H9 (cell line): ENCODE measurements at regions not wholly inside any gene's neighbourhood (a gene's known extent, or its start where the extent isn't known, plus 50 kb on each side); places are given as distances from the start of the nearest gene placed in this dataset.

Experiments used
- DNase-seq: peaks from one replicate; pipeline ENCODE4 v3.0.0-alpha.2; 2017
- H2AFZ ChIP-seq: one replicate; pipeline ENCODE4 v1.6.1; 2013; ENCODE audit warnings: mild to moderate bottlenecking, low read length, control low read depth, moderate library complexity
- H2AK5ac ChIP-seq: 2 replicates; pipeline ENCODE4 v1.6.1; 2013; ENCODE audit warnings: low read length, control low read depth, mixed read lengths; ENCODE audit not compliant: insufficient read length
- H2BK120ac ChIP-seq: one replicate; pipeline ENCODE4 v1.6.1; 2013; ENCODE audit warnings: low read depth, mild to moderate bottlenecking, low read length, control low read depth, inconsistent platforms; ENCODE audit not compliant: poor library complexity, severe bottlenecking
- H2BK12ac ChIP-seq: 2 replicates; pipeline ENCODE4 v1.6.1; 2013; ENCODE audit warnings: low read length, control low read depth, mixed read lengths, low read depth; ENCODE audit not compliant: insufficient read length
- H2BK15ac ChIP-seq: 2 replicates; pipeline ENCODE4 v1.6.1; 2013; ENCODE audit warnings: low read depth, low read length, control low read depth
- H2BK20ac ChIP-seq: one replicate; pipeline ENCODE4 v1.6.1; 2013; ENCODE audit warnings: low read depth, mild to moderate bottlenecking, low read length, control low read depth, inconsistent platforms; ENCODE audit not compliant: poor library complexity, severe bottlenecking
- H2BK5ac ChIP-seq: 2 replicates; pipeline ENCODE4 v1.6.1; 2013; ENCODE audit warnings: low read length, control low read depth, mixed read lengths; ENCODE audit not compliant: insufficient read length
- H3K14ac ChIP-seq: 2 replicates; pipeline ENCODE4 v1.6.1; 2013; ENCODE audit warnings: low read length, control low read depth; ENCODE audit not compliant: insufficient read depth
- H3K18ac ChIP-seq: 2 replicates; pipeline ENCODE4 v1.6.1; 2013; ENCODE audit warnings: low read depth, mild to moderate bottlenecking, mixed read lengths, low read length, control low read depth; ENCODE audit not compliant: insufficient read length
- H3K23ac ChIP-seq: 2 replicates; pipeline ENCODE4 v1.6.1; 2013; ENCODE audit warnings: low read length, control low read depth, mixed read lengths, low read depth; ENCODE audit not compliant: insufficient read length
- H3K23me2 ChIP-seq: 2 replicates; pipeline ENCODE4 v1.6.1; 2013; ENCODE audit warnings: low read depth, mild to moderate bottlenecking, mixed read lengths, low read length, control low read depth; ENCODE audit not compliant: insufficient read length, poor library complexity, severe bottlenecking
- H3K27ac ChIP-seq: 2 replicates; pipeline ENCODE4 v1.5.1; 2013; ENCODE audit warnings: low read length, control low read depth, mixed read lengths, low read depth; ENCODE audit not compliant: insufficient read length
- H3K27me3 ChIP-seq: 2 replicates; pipeline ENCODE4 v1.6.1; 2013; ENCODE audit warnings: low read length, control low read depth, inconsistent platforms; ENCODE audit not compliant: insufficient read depth
- H3K4ac ChIP-seq: 2 replicates; pipeline ENCODE4 v1.6.1; 2013; ENCODE audit warnings: low read depth, mild to moderate bottlenecking, control low read depth, inconsistent platforms, low read length, moderate library complexity
- H3K4me1 ChIP-seq: 2 replicates; pipeline ENCODE4 v1.6.1; 2013; ENCODE audit warnings: low read length, control low read depth, inconsistent platforms; ENCODE audit not compliant: insufficient read depth
- H3K4me2 ChIP-seq: 2 replicates; pipeline ENCODE4 v1.6.1; 2013; ENCODE audit warnings: low read length, control low read depth, mixed read lengths; ENCODE audit not compliant: insufficient read length, insufficient read depth
- H3K56ac ChIP-seq: 2 replicates; pipeline ENCODE4 v1.6.1; 2013; ENCODE audit warnings: low read depth, mild to moderate bottlenecking, mixed read lengths, low read length, control low read depth; ENCODE audit not compliant: insufficient read length
- H3K79me1 ChIP-seq: 2 replicates; pipeline ENCODE4 v1.6.1; 2013; ENCODE audit warnings: low read depth, mild to moderate bottlenecking, moderate library complexity, low read length, control low read depth, inconsistent platforms; ENCODE audit not compliant: insufficient read depth, poor library complexity, severe bottlenecking
- H3K79me2 ChIP-seq: 2 replicates; pipeline ENCODE4 v1.6.1; 2013; ENCODE audit warnings: low read length, control low read depth, inconsistent platforms; ENCODE audit not compliant: insufficient read depth
- H3K9ac ChIP-seq: 2 replicates; pipeline ENCODE4 v1.6.1; 2013; ENCODE audit warnings: low read length, control low read depth, mixed read lengths; ENCODE audit not compliant: insufficient read length; ENCODE audit errors: extremely low read depth
- H3K9me3 ChIP-seq: one replicate; pipeline ENCODE4 v1.6.1; 2013; ENCODE audit warnings: low read depth, low read length, inconsistent platforms; ENCODE audit not compliant: control insufficient read depth
- H3T11ph ChIP-seq: one replicate; pipeline ENCODE4 v1.6.1; 2013; ENCODE audit warnings: mild to moderate bottlenecking, low read length, control low read depth, inconsistent platforms
- H4K20me1 ChIP-seq: one replicate; pipeline ENCODE4 v1.6.1; 2013; ENCODE audit not compliant: control insufficient read depth, insufficient read length, insufficient read depth
- H4K5ac ChIP-seq: 2 replicates; pipeline ENCODE4 v1.6.1; 2013; ENCODE audit warnings: low read depth, mild to moderate bottlenecking, mixed read lengths, low read length, control low read depth; ENCODE audit not compliant: insufficient read length
- H4K8ac ChIP-seq: replicated peaks from 2 replicates; pipeline ENCODE4 v1.6.1; 2013; ENCODE audit warnings: low read length, control low read depth, mixed read lengths, low read depth; ENCODE audit not compliant: insufficient read length
- H4K91ac ChIP-seq: 2 replicates; pipeline ENCODE4 v1.6.1; 2013; ENCODE audit warnings: low read depth, mild to moderate bottlenecking, moderate library complexity, mixed read lengths, low read length, control low read depth; ENCODE audit not compliant: insufficient read length
- H3K27ac Mint-ChIP-seq, 3 experiments: 2 replicates in 2 of 3; 3 replicates in 1 of 3; pipeline ENCODE4 v1.8.0; 2020 to 2021; ENCODE audit warnings: mixed read lengths in 3 of 3, mild to moderate bottlenecking in 1 of 3, moderate library complexity in 1 of 3
- H3K27me3 Mint-ChIP-seq: 2 replicates; pipeline ENCODE4 v1.8.0; 2021; ENCODE audit warnings: low read depth, mild to moderate bottlenecking, moderate library complexity, mixed read lengths
- H3K36me3 Mint-ChIP-seq, 3 experiments: 2 replicates in 2 of 3; 3 replicates in 1 of 3; pipeline ENCODE4 v1.8.0; 2020 to 2021; ENCODE audit warnings: low read depth in 3 of 3, mixed read lengths in 3 of 3; ENCODE audit not compliant: insufficient read depth in 1 of 3
- H3K4me1 Mint-ChIP-seq, 2 experiments: 2 replicates each; pipeline ENCODE4 v1.8.0; 2020; ENCODE audit warnings: mixed read lengths in 2 of 2
- H3K4me3 Mint-ChIP-seq, 2 experiments: 2 replicates in 1 of 2; 3 replicates in 1 of 2; pipeline ENCODE4 v1.8.0; 2020 to 2021; ENCODE audit warnings: mild to moderate bottlenecking in 2 of 2, mixed read lengths in 2 of 2, moderate library complexity in 1 of 2
- H3K9me3 Mint-ChIP-seq, 2 experiments: 2 replicates in 1 of 2; 3 replicates in 1 of 2; pipeline ENCODE4 v1.8.0; 2020; ENCODE audit warnings: mild to moderate bottlenecking in 2 of 2, mixed read lengths in 2 of 2, moderate library complexity in 1 of 2
- CTCF ChIP-seq: fragments of 200-600 bp; sonication (generic); conservative IDR thresholded peaks from 3 replicates; pipeline ENCODE4 v1.8.0; 2021; ENCODE audit warnings: antibody characterized with exemption, mild to moderate bottlenecking
- WGBS: extraction: QIAGEN DNeasy Blood & Tissue Kit; methylation state at CpG from one replicate; pipeline ENCODE4 v1.1.7; 2013; ENCODE audit warnings: missing lambda C conversion rate, low lambda C conversion rate, mixed read lengths; ENCODE audit not compliant: insufficient read length; ENCODE audit errors: extremely low coverage; 5-methylcytosine and 5-hydroxymethylcytosine counted together

- H2BK5ac ChIP-seq: no peak overlapping the region
- H3K9me3 Mint-ChIP-seq: peaks cover 17 to 75% of the 10 kb centered on the region in 2 experiments
- H3K79me2 ChIP-seq: no peaks in the 10 kb centered on the region
- no peaks in the 10 kb centered on the region for H3K79me1 ChIP-seq
- peaks cover 0 to 4% (median 0%) of the 10 kb centered on the region in 3 experiments; a peak in 1 of 7 replicates for H3K36me3 Mint-ChIP-seq
- no peak overlapping the region for H2BK15ac ChIP-seq
- no peaks in the 10 kb centered on the region for H3K9me3 ChIP-seq
- no peaks in the 10 kb centered on the region for H3K23me2 ChIP-seq
- no peak overlapping the region for H4K5ac ChIP-seq
- no peak for DNase-seq
- H3K4me3 Mint-ChIP-seq: no peak overlapping the region
- H3K14ac ChIP-seq: no peak overlapping the region
- H3K27me3 Mint-ChIP-seq: peaks cover 2% of the 10 kb centered on the region
- H3K18ac ChIP-seq: no peak overlapping the region
- no peak overlapping the region for H2BK20ac ChIP-seq
- no peak overlapping the region for H2BK120ac ChIP-seq
- no CpG with 5 or more reads among the region's 2 CpGs for WGBS
- H3K4ac ChIP-seq: no peak overlapping the region
- H2BK12ac ChIP-seq: no peak overlapping the region
- no peak overlapping the region for H3K23ac ChIP-seq
- no peak overlapping the region for H3K27ac ChIP-seq
- H4K8ac ChIP-seq: no peak overlapping the region
- H3K27me3 ChIP-seq: no peaks in the 10 kb centered on the region
- H3K4me1 ChIP-seq: no peaks in the 10 kb centered on the region
- TF ChIP-seq CTCF: no peak
- H4K91ac ChIP-seq: no peak overlapping the region
- no peaks in the 10 kb centered on the region for H4K20me1 ChIP-seq
- peaks cover 0 to 3% of the 10 kb centered on the region in 2 experiments; a peak in 1 of 4 replicates for H3K4me1 Mint-ChIP-seq
- no peak overlapping the region for H2AK5ac ChIP-seq
- no peak overlapping the region for H3K9ac ChIP-seq
- no peak overlapping the region for H3K4me2 ChIP-seq
- H3K56ac ChIP-seq: no peak overlapping the region
- H2AFZ ChIP-seq: no peak overlapping the region
- no peak overlapping the region for H3T11ph ChIP-seq
- no peak overlapping the region for H3K27ac Mint-ChIP-seq
Measured at GRCh38 chr5:178784391-178784790, 53.9 kb upstream of the ZNF354A start.
